Keratinocyte (primary cell): ENCODE measurements at regions not wholly inside any gene's neighbourhood (a gene's known extent, or its start where the extent isn't known, plus 50 kb on each side); places are given as distances from the start of the nearest gene placed in this dataset.

Source experiments
- DNase-seq: peaks from one replicate; pipeline ENCODE4 v3.0.0-alpha.2; 2011; ENCODE audit warnings: low read depth, missing footprints, low spot score
- FAIRE-seq: peaks from 2 replicates; lab custom pipeline; 2011; peaks lifted over from hg19 to GRCh38; lab: Jason Lieb, UNC
- H2AFZ ChIP-seq: 2 replicates; pipeline ENCODE4 v1.6.0; 2012; ENCODE audit warnings: low read length, control low read depth, inconsistent platforms; ENCODE audit not compliant: control insufficient read depth
- H3K27ac ChIP-seq: 2 replicates; pipeline ENCODE4 v1.5.1; 2011; ENCODE audit warnings: low read length; ENCODE audit not compliant: control insufficient read depth, insufficient read depth
- H3K27me3 ChIP-seq: 3 replicates; pipeline ENCODE4 v1.6.0; 2011; ENCODE audit warnings: low read length; ENCODE audit not compliant: control insufficient read depth, insufficient read depth; ENCODE audit errors: extremely low read depth
- H3K36me3 ChIP-seq, 2 experiments: 2 replicates in 1 of 2; 3 replicates in 1 of 2; pipeline ENCODE4 v1.5.1; 2011; ENCODE audit warnings: low read length in 2 of 2, mild to moderate bottlenecking in 1 of 2; ENCODE audit not compliant: control insufficient read depth in 2 of 2, insufficient read depth in 2 of 2; ENCODE audit errors: extremely low read depth in 1 of 2
- H3K4me1 ChIP-seq: 3 replicates; pipeline ENCODE4 v1.5.1; 2011; ENCODE audit warnings: low read length; ENCODE audit not compliant: control insufficient read depth, insufficient read depth; ENCODE audit errors: extremely low read depth
- H3K4me2 ChIP-seq: 3 replicates; pipeline ENCODE4 v1.6.0; 2011; ENCODE audit warnings: low read depth, low read length; ENCODE audit not compliant: control insufficient read depth, insufficient read depth; ENCODE audit errors: extremely low read depth
- H3K4me3 ChIP-seq, 3 experiments: fragments of 200-600 bp in 1 of 3; sonication (generic) in 1 of 3; 2 replicates in 2 of 3; 3 replicates in 1 of 3; pipeline ENCODE4 v1.5.1; 2011 to 2016; ENCODE audit warnings: low read length in 3 of 3, mild to moderate bottlenecking in 3 of 3, control low read depth in 2 of 3, inconsistent platforms in 1 of 3, low read depth in 1 of 3, mixed read lengths in 1 of 3, mixed run types in 1 of 3, moderate library complexity in 1 of 3; ENCODE audit not compliant: control insufficient read depth in 2 of 3, insufficient read depth in 2 of 3; ENCODE audit errors: extremely low read depth in 1 of 3
- H3K79me2 ChIP-seq: 2 replicates; pipeline ENCODE4 v1.6.0; 2012; ENCODE audit warnings: low read length; ENCODE audit not compliant: control insufficient read depth, insufficient read depth
- H3K9ac ChIP-seq: 3 replicates; pipeline ENCODE4 v1.6.0; 2011; ENCODE audit warnings: low read length; ENCODE audit not compliant: control insufficient read depth, insufficient read depth; ENCODE audit errors: extremely low read depth
- H3K9me1 ChIP-seq: 3 replicates; pipeline ENCODE4 v1.6.0; 2011; ENCODE audit warnings: low read length; ENCODE audit not compliant: control insufficient read depth, insufficient read depth; ENCODE audit errors: extremely low read depth
- H3K9me3 ChIP-seq: 2 replicates; pipeline ENCODE4 v1.5.1; 2012; ENCODE audit warnings: low read depth, low read length; ENCODE audit not compliant: control insufficient read depth
- H4K20me1 ChIP-seq: 3 replicates; pipeline ENCODE4 v1.6.0; 2011; ENCODE audit warnings: low read length; ENCODE audit not compliant: control insufficient read depth, insufficient read depth; ENCODE audit errors: extremely low read depth
- CTCF ChIP-seq, 3 experiments: IDR thresholded peaks in 1 of 3; conservative IDR thresholded peaks in 1 of 3; optimal IDR thresholded peaks in 1 of 3; 2 replicates in 2 of 3; 3 replicates in 1 of 3; pipeline versions ENCODE3 to v1.5.1; 2011; ENCODE audit warnings: low read length in 3 of 3, mild to moderate bottlenecking in 3 of 3, moderate library complexity in 2 of 3, control low read depth in 1 of 3, inconsistent platforms in 1 of 3; ENCODE audit not compliant: insufficient read depth in 2 of 3; ENCODE audit errors: extremely low read depth in 1 of 3
- EZH2 ChIP-seq: IDR thresholded peaks from one replicate; pipeline ENCODE4 v1.6.1; 2012; ENCODE audit warnings: inconsistent platforms, mild to moderate bottlenecking, low read length, moderate library complexity
- dilution Hi-C: fragments of 300-500 bp; cut with MboI; formaldehyde crosslinking; loops from one replicate; pipeline ENCODE4 v1.7.0; 2020; ENCODE audit warnings: low sequenced_read_pairs; ENCODE audit not compliant: extremely low pct_ligation_motif_present

- Histone ChIP-seq H3K4me1 (no peaks in the 10 kb centered on the region), H3K79me2 (no peaks in the 10 kb centered on the region), H3K9ac (no peak overlapping the region), H3K4me2 (no peak overlapping the region), H3K4me3 (no peak overlapping the region), H3K9me1 (no peaks in the 10 kb centered on the region), H3K27me3 (no peaks in the 10 kb centered on the region), H3K27ac (no peak overlapping the region), H3K36me3 (no peaks in the 10 kb centered on the region), H4K20me1 (no peaks in the 10 kb centered on the region), H2AFZ (no peak overlapping the region), H3K9me3 (no peaks in the 10 kb centered on the region)
- no peak for DNase-seq
- TF ChIP-seq EZH2, result no peak
- TF ChIP-seq CTCF (optimal IDR thresholded peaks at IDR 0.05 in 1 of 3, IDR thresholded peaks at IDR 0.05 in 1 of 3, conservative IDR thresholded peaks at IDR 0.05 in 1 of 3; ENCODE audit: extremely low read depth in 1 of 3, insufficient read depth in 2 of 3, low read length in 3 of 3), result no peak
- FAIRE-seq, result no peak
- dilution Hi-C loops, result no loop called here
Measured at GRCh38 chr1:193676996-193677549, 490.7 kb upstream of the B3GALT2 start.

- dilution Hi-C loops, result no loop called here
- H3K9me1 ChIP-seq, result no peaks in the 10 kb centered on the region
- H3K27ac ChIP-seq, result no peak overlapping the region
- H3K36me3 ChIP-seq, result no peaks in the 10 kb centered on the region
- H3K4me3 ChIP-seq, result no peak overlapping the region
- no peak overlapping the region for H2AFZ ChIP-seq
- no peak for TF ChIP-seq EZH2
- TF ChIP-seq CTCF (optimal IDR thresholded peaks at IDR 0.05 in 1 of 3, IDR thresholded peaks at IDR 0.05 in 1 of 3, conservative IDR thresholded peaks at IDR 0.05 in 1 of 3; ENCODE audit: extremely low read depth in 1 of 3, insufficient read depth in 2 of 3, low read length in 3 of 3), result no peak
- FAIRE-seq (no peak), DNase-seq (no peak)
- no peak overlapping the region for H3K4me2 ChIP-seq
- no peaks in the 10 kb centered on the region for H3K9me3 ChIP-seq
- no peak overlapping the region for H3K9ac ChIP-seq
- H3K4me1 ChIP-seq, result no peaks in the 10 kb centered on the region
- H4K20me1 ChIP-seq, result no peaks in the 10 kb centered on the region
- H3K79me2 ChIP-seq, result no peaks in the 10 kb centered on the region
- H3K27me3 ChIP-seq, result no peaks in the 10 kb centered on the region
Measured at GRCh38 chr1:193674292-193674944, 488.0 kb upstream of the B3GALT2 start.
